Posterior vena cava (tissue), 2 donors: ENCODE measurements at regions not wholly inside any gene's neighbourhood (a gene's known extent, or its start where the extent isn't known, plus 50 kb on each side); places are given as distances from the start of the nearest gene placed in this dataset.

Experiments
- DNase-seq: peaks from one replicate; pipeline ENCODE4 v3.0.0-alpha.2; 2020; ENCODE audit warnings: low spot score
- intact Hi-C, 2 donors: fragments of 100-400 bp; cut with DNase I; formaldehyde crosslinking; loops; one replicate each; pipeline versions ENCODE4 v1.14.1 to v1.14.2; 2022 to 2023
- donor health status: DM: yes; HTN: yes; CAD: no.
- donor health status: DM: yes; HTN: yes; CAD: no.

GRCh38 chrX:147679356-147680005 lies 232.2 kb upstream of the FMR1 start:
- intact Hi-C loops: no loop called here
- no peak for DNase-seq

GRCh38 chrX:147680251-147680650 lies 231.5 kb upstream of the FMR1 start:
- intact Hi-C loops: no loop called here
- no peak for DNase-seq

GRCh38 chrX:147693511-147693910 lies 218.2 kb upstream of the FMR1 start:
- intact Hi-C loops: no loop called here
- no peak for DNase-seq

GRCh38 chrX:147699061-147699460 lies 212.7 kb upstream of the FMR1 start:
- DNase-seq: no peak
- intact Hi-C loops: no loop called here

GRCh38 chrX:147710301-147710700 lies 201.4 kb upstream of the FMR1 start:
- intact Hi-C loops: no loop called here
- no peak for DNase-seq

GRCh38 chrX:147733369-147733768 lies 178.3 kb upstream of the FMR1 start:
- intact Hi-C loops: no loop called here
- DNase-seq: no peak

- DNase-seq: no peak
- intact Hi-C loops: no loop called here
Measured at GRCh38 chrX:147735364-147735763, 176.4 kb upstream of the FMR1 start.

- intact Hi-C loops: no loop called here
- DNase-seq: no peak
Measured at GRCh38 chrX:147736045-147736444, 175.7 kb upstream of the FMR1 start.

GRCh38 chrX:147737690-147738089 lies 174.0 kb upstream of the FMR1 start:
- intact Hi-C loops: no loop called here
- DNase-seq: no peak

- DNase-seq: no peak
- intact Hi-C loops: no loop called here
Measured at GRCh38 chrX:147738265-147738664, 173.5 kb upstream of the FMR1 start.

GRCh38 chrX:147739196-147739595 lies 172.5 kb upstream of the FMR1 start:
- intact Hi-C loops: no loop called here
- no peak for DNase-seq

- DNase-seq: no peak
- intact Hi-C loops: loop anchor here in 1 of 2 donors (5.0 kb wide), 1 partner anchor 1106 kb away; no protein-coding TSS in a partner anchor
Measured at GRCh38 chrX:147741776-147742175, 169.9 kb upstream of the FMR1 start.

- DNase-seq: no peak
- intact Hi-C loops: no loop called here
Measured at GRCh38 chrX:147749308-147749707, 162.4 kb upstream of the FMR1 start.

GRCh38 chrX:147757750-147758149 lies 154.0 kb upstream of the FMR1 start:
- no peak for DNase-seq
- intact Hi-C loops: no loop called here

GRCh38 chrX:147763131-147763530 lies 148.6 kb upstream of the FMR1 start:
- DNase-seq: no peak
- intact Hi-C loops: no loop called here

GRCh38 chrX:147764868-147765267 lies 146.9 kb upstream of the FMR1 start:
- intact Hi-C loops: no loop called here
- DNase-seq: no peak

GRCh38 chrX:147770858-147771257 lies 140.9 kb upstream of the FMR1 start:
- DNase-seq: no peak
- intact Hi-C loops: no loop called here

- DNase-seq: no peak
- intact Hi-C loops: no loop called here
Measured at GRCh38 chrX:147776988-147777387, 134.7 kb upstream of the FMR1 start.

GRCh38 chrX:147779173-147779572 lies 132.5 kb upstream of the FMR1 start:
- intact Hi-C loops: no loop called here
- DNase-seq: no peak

GRCh38 chrX:147781844-147782243 lies 129.9 kb upstream of the FMR1 start:
- intact Hi-C loops: no loop called here
- DNase-seq: no peak

- DNase-seq: no peak
- intact Hi-C loops: no loop called here
Measured at GRCh38 chrX:147788641-147789350, 122.9 kb upstream of the FMR1 start.
